BJ (cell line): ENCODE measurements at regions not wholly inside any gene's neighbourhood (a gene's known extent, or its start where the extent isn't known, plus 50 kb on each side); places are given as distances from the start of the nearest gene placed in this dataset.
"Not testable (repeated sequence)": the region's sequence is repeated elsewhere in the genome, so short reads cannot be mapped to it uniquely, and the experiment has no call there.

Experiments used
- CTCF ChIA-PET: fragments of 350-600 bp; formaldehyde crosslinking; extraction: SDS; loops from one replicate; lab custom pipeline; 2021; ENCODE audit warnings: antibody characterized with exemption, inconsistent platforms; lab: Yijun Ruan, JAX
- POLR2A ChIA-PET: fragments of 300-600 bp; sonication (Branson Sonifier 250); formaldehyde crosslinking; extraction: SDS; loops from one replicate; lab custom pipeline; 2021; ENCODE audit warnings: antibody characterized with exemption; lab: Charles Lee
- DNase-seq: peaks from one replicate; pipeline ENCODE4 v3.0.0-alpha.2; 2011; ENCODE audit warnings: low read depth
- H3K27me3 ChIP-seq: 2 replicates; pipeline ENCODE4 v1.6.0; 2011; ENCODE audit warnings: low read length; ENCODE audit not compliant: control insufficient read depth, insufficient read depth
- H3K36me3 ChIP-seq: 2 replicates; pipeline ENCODE4 v1.5.1; 2011; ENCODE audit warnings: low read length; ENCODE audit not compliant: control insufficient read depth, insufficient read depth
- H3K4me3 ChIP-seq: 2 replicates; pipeline ENCODE4 v1.5.1; 2011; ENCODE audit warnings: low read depth, mild to moderate bottlenecking, control low read depth, low read length

GRCh38 chr1:120941066-120941465 is 51.5 kb downstream of the PPIAL4A start:
- H3K27me3 ChIP-seq, H3K4me3 ChIP-seq, H3K36me3 ChIP-seq, POLR2A ChIA-PET, DNase-seq, CTCF ChIA-PET: not testable (repeated sequence)

GRCh38 chr1:120941836-120942217 is 52.3 kb downstream of the PPIAL4A start:
- H3K27me3 ChIP-seq, DNase-seq, H3K4me3 ChIP-seq, CTCF ChIA-PET, H3K36me3 ChIP-seq, POLR2A ChIA-PET: not testable (repeated sequence)

DNA sequence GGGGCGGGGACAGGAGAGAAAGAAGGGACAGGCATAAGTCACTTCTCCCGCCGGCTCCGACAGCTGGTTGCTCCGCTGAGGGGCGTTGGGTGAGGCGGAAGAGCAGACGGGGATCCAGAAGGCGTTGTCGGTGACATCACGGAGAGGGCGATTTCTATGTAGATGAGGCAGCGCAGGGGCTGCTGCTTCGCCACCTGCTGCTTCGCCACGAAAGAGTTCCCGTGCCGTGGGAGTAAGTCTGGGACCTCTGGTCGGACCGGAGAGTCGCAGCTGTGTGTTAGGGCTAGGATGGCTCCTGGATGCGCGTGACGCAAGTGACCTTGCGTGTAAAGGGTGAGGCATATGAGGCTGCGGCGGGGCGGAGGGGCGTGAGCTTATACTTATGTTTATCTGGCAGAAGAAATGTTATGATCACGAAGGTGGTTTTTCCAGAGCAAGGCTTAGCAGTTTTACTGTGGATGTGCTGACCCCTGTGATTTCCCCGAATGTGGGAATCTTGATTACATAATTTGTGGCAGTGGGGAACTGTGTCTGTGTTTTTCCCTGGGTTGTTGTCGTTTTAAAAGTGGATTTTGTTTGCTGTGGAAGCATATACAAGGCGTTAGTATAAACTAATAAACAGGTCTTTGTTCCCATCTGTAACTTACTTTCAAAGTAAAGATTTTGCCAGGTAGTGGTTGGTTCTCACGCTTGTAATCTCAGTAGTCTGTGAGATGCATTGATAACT is 52.8 kb downstream of the PPIAL4A start:
- H3K36me3 ChIP-seq, H3K27me3 ChIP-seq, POLR2A ChIA-PET, CTCF ChIA-PET, H3K4me3 ChIP-seq, DNase-seq: not testable (repeated sequence)

- CTCF ChIA-PET, H3K36me3 ChIP-seq: not testable (repeated sequence)
These were observed 53.4 kb downstream of the PPIAL4A start for GRCh38 chr1:120942945-120943319.

GRCh38 chr1:120944691-120945090 is 55.1 kb downstream of the PPIAL4A start:
- H3K27me3 ChIP-seq, H3K4me3 ChIP-seq, DNase-seq, POLR2A ChIA-PET, H3K36me3 ChIP-seq, CTCF ChIA-PET: not testable (repeated sequence)

More at GRCh38 chr1:120942945-120943319, 53.4 kb downstream of the PPIAL4A start:
- DNase-seq, POLR2A ChIA-PET, H3K27me3 ChIP-seq, H3K4me3 ChIP-seq: not testable (repeated sequence)

- POLR2A ChIA-PET, H3K27me3 ChIP-seq, DNase-seq, H3K36me3 ChIP-seq, CTCF ChIA-PET, H3K4me3 ChIP-seq: not testable (repeated sequence)
These were observed 55.6 kb downstream of the PPIAL4A start for GRCh38 chr1:120945122-120945521.

- H3K36me3 ChIP-seq, CTCF ChIA-PET, H3K27me3 ChIP-seq, POLR2A ChIA-PET, DNase-seq, H3K4me3 ChIP-seq: not testable (repeated sequence)
These were observed 57.5 kb downstream of the PPIAL4A start for GRCh38 chr1:120947114-120947513.

GRCh38 chr1:120949724-120950123 is 60.2 kb downstream of the PPIAL4A start:
- H3K27me3 ChIP-seq, POLR2A ChIA-PET, H3K36me3 ChIP-seq, H3K4me3 ChIP-seq, DNase-seq, CTCF ChIA-PET: not testable (repeated sequence)

- CTCF ChIA-PET, H3K36me3 ChIP-seq, H3K27me3 ChIP-seq, DNase-seq, POLR2A ChIA-PET, H3K4me3 ChIP-seq: not testable (repeated sequence)
These were observed 61.1 kb downstream of the PPIAL4A start for GRCh38 chr1:120950633-120951032.

- DNase-seq, POLR2A ChIA-PET, CTCF ChIA-PET, H3K27me3 ChIP-seq, H3K36me3 ChIP-seq, H3K4me3 ChIP-seq: not testable (repeated sequence)
These were observed 61.5 kb downstream of the PPIAL4A start for GRCh38 chr1:120951100-120951499.

GRCh38 chr1:120952207-120952870 is 62.8 kb downstream of the PPIAL4A start:
- POLR2A ChIA-PET, CTCF ChIA-PET: not testable (repeated sequence)

DNA sequence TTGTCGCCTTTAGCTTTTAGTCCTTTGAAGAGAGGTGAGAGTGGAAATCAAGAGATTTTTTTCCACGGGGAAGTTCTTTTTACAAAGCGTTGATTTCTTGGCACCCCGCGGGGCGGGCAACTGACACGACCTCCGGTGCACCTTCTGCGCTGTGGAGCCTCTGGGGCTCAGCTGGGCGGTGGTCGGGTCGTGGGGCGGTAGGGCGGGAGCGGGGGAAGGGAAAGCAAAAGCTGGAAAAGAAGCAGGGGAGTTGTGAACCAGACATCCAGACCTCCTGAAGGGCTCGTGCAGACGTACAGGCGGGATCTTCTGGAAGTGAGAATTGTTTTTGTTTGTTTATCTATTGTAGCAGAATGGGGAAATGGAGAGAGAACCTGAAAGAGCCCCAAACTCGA is 63.3 kb downstream of the PPIAL4A start:
- H3K27me3 ChIP-seq, POLR2A ChIA-PET, CTCF ChIA-PET, DNase-seq, H3K36me3 ChIP-seq, H3K4me3 ChIP-seq: not testable (repeated sequence)

More at GRCh38 chr1:120952207-120952870, 62.8 kb downstream of the PPIAL4A start:
- H3K4me3 ChIP-seq, DNase-seq, H3K36me3 ChIP-seq, H3K27me3 ChIP-seq: not testable (repeated sequence)
